SK-N-SH treated with all-trans-retinoic acid at 6 μM for 48 hours (cell line): ENCODE measurements at regions not wholly inside any gene's neighbourhood (a gene's known extent, or its start where the extent isn't known, plus 50 kb on each side); places are given as distances from the start of the nearest gene placed in this dataset.

Experiments used
- BACH2 ChIP-seq: fragments of 250-450 bp; sonication (Bioruptor Pico); IDR thresholded peaks from 2 replicates; pipeline ENCODE4 v1.9.0; 2021; ENCODE audit warnings: mild to moderate bottlenecking, borderline replicate concordance
- CSDC2 ChIP-seq: fragments of 250-450 bp; sonication (Bioruptor Pico); IDR thresholded peaks from 2 replicates; pipeline ENCODE4 v1.5.0; 2020; ENCODE audit warnings: mild to moderate bottlenecking, moderate library complexity
- OSR1 ChIP-seq: fragments of 250-450 bp; sonication (Bioruptor Pico); IDR thresholded peaks from 2 replicates; pipeline ENCODE4 v1.8.0; 2022; ENCODE audit warnings: moderate library complexity, mild to moderate bottlenecking, inconsistent platforms
- TCF4 ChIP-seq: fragments of 250-450 bp; sonication (Bioruptor Pico); IDR thresholded peaks from 2 replicates; pipeline ENCODE4 v1.8.0; 2021; ENCODE audit warnings: mild to moderate bottlenecking, moderate library complexity, borderline replicate concordance
- ZFP3 ChIP-seq: fragments of 250-450 bp; sonication (Bioruptor Pico); IDR thresholded peaks from 2 replicates; pipeline ENCODE4 v1.5.0; 2020; ENCODE audit warnings: mild to moderate bottlenecking, moderate library complexity
- ZFP30 ChIP-seq: fragments of 450-650 bp; formaldehyde crosslinking; IDR thresholded peaks from 2 replicates; pipeline ENCODE4 v1.5.0; 2022; ENCODE audit warnings: mild to moderate bottlenecking, moderate library complexity
- ZNF70 ChIP-seq: fragments of 450-650 bp; formaldehyde crosslinking; IDR thresholded peaks from 2 replicates; pipeline ENCODE4 v1.5.0; 2020; ENCODE audit warnings: mild to moderate bottlenecking, moderate library complexity
- ZNF8 ChIP-seq: fragments of 450-650 bp; formaldehyde crosslinking; IDR thresholded peaks from 2 replicates; pipeline ENCODE4 v1.5.0; 2020; ENCODE audit warnings: mild to moderate bottlenecking, moderate library complexity
- TF ChIP-seq, protein P1 (sequence below): fragments of 250-450 bp; sonication (Bioruptor Pico); IDR thresholded peaks from 2 replicates; pipeline ENCODE4 v1.8.0; 2020; ENCODE audit warnings: mild to moderate bottlenecking, moderate library complexity, borderline replicate concordance
- TF ChIP-seq, protein P2 (sequence below): fragments of 250-450 bp; sonication (Bioruptor Pico); IDR thresholded peaks from 2 replicates; pipeline ENCODE4 v1.5.0; 2020; ENCODE audit warnings: mild to moderate bottlenecking, moderate library complexity

DNA sequence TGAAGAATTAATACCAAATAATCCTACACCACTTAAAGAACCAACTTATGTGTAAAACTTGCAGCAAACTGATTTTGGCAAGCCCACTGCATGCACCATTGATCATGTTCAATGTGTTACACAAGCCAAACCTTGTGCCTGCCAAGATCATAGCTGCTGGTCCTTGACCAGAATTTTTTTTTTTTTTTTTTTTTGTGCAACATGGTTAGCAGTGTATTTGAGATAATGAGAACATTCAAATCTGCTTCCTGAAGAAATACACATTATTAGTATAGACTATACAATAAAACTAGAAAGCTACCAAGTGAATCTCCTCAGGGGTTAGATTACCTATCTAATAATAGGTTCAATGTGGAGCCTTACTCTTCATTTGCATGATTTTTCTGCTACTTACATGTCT, 421.0 kb downstream of the MRPL39 start:
- TF ChIP-seq OSR1 (CRISPR knock-in tag) (no peak), ZNF70 (CRISPR knock-in tag) (no peak), BACH2 (CRISPR knock-in tag) (no peak), TCF4 (CRISPR knock-in tag) (no peak), ZFP3 (CRISPR knock-in tag) (no peak), ZNF8 (CRISPR knock-in tag) (no peak), CSDC2 (no peak), ZFP30 (no peak)
- TF ChIP-seq, protein P1, sequence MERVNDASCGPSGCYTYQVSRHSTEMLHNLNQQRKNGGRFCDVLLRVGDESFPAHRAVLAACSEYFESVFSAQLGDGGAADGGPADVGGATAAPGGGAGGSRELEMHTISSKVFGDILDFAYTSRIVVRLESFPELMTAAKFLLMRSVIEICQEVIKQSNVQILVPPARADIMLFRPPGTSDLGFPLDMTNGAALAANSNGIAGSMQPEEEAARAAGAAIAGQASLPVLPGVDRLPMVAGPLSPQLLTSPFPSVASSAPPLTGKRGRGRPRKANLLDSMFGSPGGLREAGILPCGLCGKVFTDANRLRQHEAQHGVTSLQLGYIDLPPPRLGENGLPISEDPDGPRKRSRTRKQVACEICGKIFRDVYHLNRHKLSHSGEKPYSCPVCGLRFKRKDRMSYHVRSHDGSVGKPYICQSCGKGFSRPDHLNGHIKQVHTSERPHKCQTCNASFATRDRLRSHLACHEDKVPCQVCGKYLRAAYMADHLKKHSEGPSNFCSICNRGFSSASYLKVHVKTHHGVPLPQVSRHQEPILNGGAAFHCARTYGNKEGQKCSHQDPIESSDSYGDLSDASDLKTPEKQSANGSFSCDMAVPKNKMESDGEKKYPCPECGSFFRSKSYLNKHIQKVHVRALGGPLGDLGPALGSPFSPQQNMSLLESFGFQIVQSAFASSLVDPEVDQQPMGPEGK (CRISPR knock-in tag): no peak
- TF ChIP-seq, protein P2, sequence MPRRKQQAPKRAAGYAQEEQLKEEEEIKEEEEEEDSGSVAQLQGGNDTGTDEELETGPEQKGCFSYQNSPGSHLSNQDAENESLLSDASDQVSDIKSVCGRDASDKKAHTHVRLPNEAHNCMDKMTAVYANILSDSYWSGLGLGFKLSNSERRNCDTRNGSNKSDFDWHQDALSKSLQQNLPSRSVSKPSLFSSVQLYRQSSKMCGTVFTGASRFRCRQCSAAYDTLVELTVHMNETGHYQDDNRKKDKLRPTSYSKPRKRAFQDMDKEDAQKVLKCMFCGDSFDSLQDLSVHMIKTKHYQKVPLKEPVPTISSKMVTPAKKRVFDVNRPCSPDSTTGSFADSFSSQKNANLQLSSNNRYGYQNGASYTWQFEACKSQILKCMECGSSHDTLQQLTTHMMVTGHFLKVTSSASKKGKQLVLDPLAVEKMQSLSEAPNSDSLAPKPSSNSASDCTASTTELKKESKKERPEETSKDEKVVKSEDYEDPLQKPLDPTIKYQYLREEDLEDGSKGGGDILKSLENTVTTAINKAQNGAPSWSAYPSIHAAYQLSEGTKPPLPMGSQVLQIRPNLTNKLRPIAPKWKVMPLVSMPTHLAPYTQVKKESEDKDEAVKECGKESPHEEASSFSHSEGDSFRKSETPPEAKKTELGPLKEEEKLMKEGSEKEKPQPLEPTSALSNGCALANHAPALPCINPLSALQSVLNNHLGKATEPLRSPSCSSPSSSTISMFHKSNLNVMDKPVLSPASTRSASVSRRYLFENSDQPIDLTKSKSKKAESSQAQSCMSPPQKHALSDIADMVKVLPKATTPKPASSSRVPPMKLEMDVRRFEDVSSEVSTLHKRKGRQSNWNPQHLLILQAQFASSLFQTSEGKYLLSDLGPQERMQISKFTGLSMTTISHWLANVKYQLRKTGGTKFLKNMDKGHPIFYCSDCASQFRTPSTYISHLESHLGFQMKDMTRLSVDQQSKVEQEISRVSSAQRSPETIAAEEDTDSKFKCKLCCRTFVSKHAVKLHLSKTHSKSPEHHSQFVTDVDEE (CRISPR knock-in tag): no peak
